ENCODE measurements at regions not wholly inside any gene's neighbourhood (a gene's known extent, or its start where the extent isn't known, plus 50 kb on each side); places are given as distances from the start of the nearest gene placed in this dataset.

- H3K27ac ChIP-seq (ENCODE audit: low read length) = no peak overlapping the region
- no peak overlapping the region for H3K4me3 ChIP-seq (ENCODE audit: low read length)
- H3F3A ChIP-seq (ENCODE audit: insufficient read depth, low read length, poor library complexity, severe bottlenecking) = no peaks in the 10 kb centered on the region
- no peaks in the 10 kb centered on the region for H3K9me2 ChIP-seq (ENCODE audit: insufficient read depth, low read length)
- no peak overlapping the region for H3K4me2 ChIP-seq (ENCODE audit: low read length)
- H4K20me1 ChIP-seq (ENCODE audit: insufficient read depth) = no peaks in the 10 kb centered on the region
- no peaks in the 10 kb centered on the region for H3K36me3 ChIP-seq (ENCODE audit: insufficient read depth, low read length)
- no peaks in the 10 kb centered on the region for H3K9me3 ChIP-seq (ENCODE audit: low read length)
- H3K27me3 ChIP-seq (ENCODE audit: insufficient read depth, low read depth, low read length) = no peaks in the 10 kb centered on the region
- no peak overlapping the region for H2AFZ ChIP-seq (ENCODE audit: low read depth, low read length)
- TF ChIP-seq SMC3 (conservative IDR thresholded peaks at IDR 0.05; ENCODE audit: poor library complexity) (no peak), EP300 (conservative IDR thresholded peaks at IDR 0.05; ENCODE audit: poor library complexity, severe bottlenecking) (no peak), CTCF (IDR thresholded peaks at IDR 0.05; ENCODE audit: poor library complexity, severe bottlenecking) (no peak), RAD21 (conservative IDR thresholded peaks at IDR 0.05) (no peak), REST (IDR thresholded peaks at IDR 0.05; ENCODE audit: borderline replicate concordance) (no peak), POLR2AphosphoS5 (IDR thresholded peaks at IDR 0.05) (no peak), MXI1 (conservative IDR thresholded peaks at IDR 0.05; ENCODE audit: poor library complexity, severe bottlenecking) (no peak), TAF1 (IDR thresholded peaks at IDR 0.05; ENCODE audit: low read depth) (no peak), EZH2 (IDR thresholded peaks at IDR 0.05; ENCODE audit: borderline replicate concordance, insufficient read depth, low read length, poor library complexity, severe bottlenecking) (no peak)
- H3K9ac ChIP-seq (ENCODE audit: low read length) = no peak overlapping the region
- no peaks in the 10 kb centered on the region for H3K79me2 ChIP-seq (replicated peaks; ENCODE audit: insufficient read depth, low read length)
These were observed 377.4 kb downstream of the BCL11B start for GRCh38 chr14:98894600-98894999.

- Histone ChIP-seq H3F3A (ENCODE audit: insufficient read depth, low read length, poor library complexity, severe bottlenecking) (no peaks in the 10 kb centered on the region), H3K27me3 (ENCODE audit: insufficient read depth, low read depth, low read length) (no peaks in the 10 kb centered on the region), H4K20me1 (ENCODE audit: insufficient read depth) (no peaks in the 10 kb centered on the region), H3K27ac (ENCODE audit: low read length) (no peak overlapping the region), H3K9me3 (ENCODE audit: low read length) (no peaks in the 10 kb centered on the region), H2AFZ (ENCODE audit: low read depth, low read length) (no peak overlapping the region), H3K4me3 (ENCODE audit: low read length) (no peak overlapping the region), H3K36me3 (ENCODE audit: insufficient read depth, low read length) (no peaks in the 10 kb centered on the region), H3K4me2 (ENCODE audit: low read length) (no peak overlapping the region), H3K79me2 (replicated peaks; ENCODE audit: insufficient read depth, low read length) (no peaks in the 10 kb centered on the region), H3K9me2 (ENCODE audit: insufficient read depth, low read length) (no peaks in the 10 kb centered on the region), H3K9ac (ENCODE audit: low read length) (no peak overlapping the region)
- TF ChIP-seq SMC3 (conservative IDR thresholded peaks at IDR 0.05; ENCODE audit: poor library complexity) (no peak), POLR2AphosphoS5 (IDR thresholded peaks at IDR 0.05) (no peak), EZH2 (IDR thresholded peaks at IDR 0.05; ENCODE audit: borderline replicate concordance, insufficient read depth, low read length, poor library complexity, severe bottlenecking) (no peak), RAD21 (conservative IDR thresholded peaks at IDR 0.05) (no peak), TAF1 (IDR thresholded peaks at IDR 0.05; ENCODE audit: low read depth) (no peak), MXI1 (conservative IDR thresholded peaks at IDR 0.05; ENCODE audit: poor library complexity, severe bottlenecking) (no peak), CTCF (IDR thresholded peaks at IDR 0.05; ENCODE audit: poor library complexity, severe bottlenecking) (no peak), REST (IDR thresholded peaks at IDR 0.05; ENCODE audit: borderline replicate concordance) (no peak), EP300 (conservative IDR thresholded peaks at IDR 0.05; ENCODE audit: poor library complexity, severe bottlenecking) (no peak)
These were observed 375.5 kb downstream of the BCL11B start for GRCh38 chr14:98896449-98896848.

Measured in neural cell (in vitro differentiated cells).